ENCODE measurements at regions not wholly inside any gene's neighbourhood (a gene's known extent, or its start where the extent isn't known, plus 50 kb on each side); places are given as distances from the start of the nearest gene placed in this dataset.

- no peak overlapping the region for H3K4me3 ChIP-seq (replicated peaks in 1 of 3; ENCODE audit: insufficient read depth in 1 of 3, low read depth in 1 of 3, low read length in 3 of 3)
- no peaks in the 10 kb centered on the region for H4K20me1 ChIP-seq (replicated peaks; ENCODE audit: control insufficient read depth, extremely low read depth, insufficient read depth, low read length)
- dilution Hi-C loops (cut with MboI; ENCODE audit: extremely low pct_ligation_motif_present, low sequenced_read_pairs) (no loop called here), intact Hi-C loops (cut with micrococcal nuclease) (no loop called here)
- DNase-seq (ENCODE audit: low read depth, low spot score), result no peak
- POLR2A ChIA-PET, result no interaction called here
- CTCF ChIA-PET, result no interaction called here
- no peak overlapping the region for H3K9ac ChIP-seq (replicated peaks; ENCODE audit: extremely low read depth, insufficient read depth, low read length)
- TF ChIP-seq FOS (IDR thresholded peaks at IDR 0.05; ENCODE audit: borderline replicate concordance, insufficient read depth, low read length) (no peak), CTCF (IDR thresholded peaks at IDR 0.05; ENCODE audit: extremely low read depth in 1 of 2, insufficient read depth in 1 of 2, low read depth in 1 of 2, low read length in 2 of 2) (no peak), GATA2 (IDR thresholded peaks at IDR 0.05; ENCODE audit: insufficient read depth, insufficient read length, low read depth, low read length) (no peak), MAX (IDR thresholded peaks at IDR 0.05; ENCODE audit: insufficient read depth, insufficient read length) (no peak), JUN (IDR thresholded peaks at IDR 0.05; ENCODE audit: borderline replicate concordance, insufficient read depth, insufficient read length, low read depth) (no peak), POLR2AphosphoS5 (IDR thresholded peaks at IDR 0.05; ENCODE audit: insufficient read depth, low read depth, low read length) (no peak), MYC (IDR thresholded peaks at IDR 0.05; ENCODE audit: low read depth, low read length) (no peak), POLR2A (IDR thresholded peaks at IDR 0.05; ENCODE audit: low read depth, low read length) (no peak), EZH2 (IDR thresholded peaks at IDR 0.05; ENCODE audit: borderline replicate concordance, low read depth, low read length, severe bottlenecking) (no peak)
- no TSS peak for BruUV-seq (replicated peaks)
- H3K4me2 ChIP-seq (ENCODE audit: insufficient read depth, low read length), result no peak overlapping the region
- no peaks in the 10 kb centered on the region for H3K9me1 ChIP-seq (replicated peaks; ENCODE audit: control insufficient read depth, extremely low read depth, insufficient read depth, low read length)
- no peak overlapping the region for H2AFZ ChIP-seq (ENCODE audit: low read depth, low read length)
- H3K4me1 ChIP-seq (ENCODE audit: control insufficient read depth, extremely low read depth, insufficient read depth, low read length), result no peaks in the 10 kb centered on the region
- H3K27ac ChIP-seq (ENCODE audit: insufficient read depth, low read depth, low read length), result no peak overlapping the region
- H3K36me3 ChIP-seq (ENCODE audit: control insufficient read depth in 2 of 2, extremely low read depth in 1 of 2, insufficient read depth in 2 of 2, low read length in 2 of 2), result no peaks in the 10 kb centered on the region
- H3K9me3 ChIP-seq (replicated peaks; ENCODE audit: control insufficient read depth, insufficient read depth, low read length), result peaks cover 2% of the 10 kb centered on the region
- no peaks in the 10 kb centered on the region for H3K79me2 ChIP-seq (ENCODE audit: control insufficient read depth, insufficient read depth, low read length)
- no peaks in the 10 kb centered on the region for H3K27me3 ChIP-seq (ENCODE audit: control insufficient read depth in 2 of 2, insufficient read depth in 2 of 2, low read length in 2 of 2)
- FAIRE-seq, result no peak
Measured at GRCh38 chr3:34727700-34728099, 911.6 kb upstream of the ARPP21 start.

All from endothelial cell of umbilical vein (primary cell).